ENCODE measurements at regions not wholly inside any gene's neighbourhood (a gene's known extent, or its start where the extent isn't known, plus 50 kb on each side); places are given as distances from the start of the nearest gene placed in this dataset.

GRCh38 chr12:98109266-98109665 is 406.1 kb upstream of the TMPO start:
- no peak for DNase-seq
- Histone ChIP-seq H3K27ac (no peak overlapping the region), H3K4me1 (no peaks in the 10 kb centered on the region), H3K4me3 (no peak overlapping the region), H3K9me3 (no peaks in the 10 kb centered on the region), H3K36me3 (no peaks in the 10 kb centered on the region), H3K27me3 (no peaks in the 10 kb centered on the region)
- TF ChIP-seq CTCF (IDR thresholded peaks at IDR 0.05), result no peak
- intact Hi-C loops (cut with DNase I; ENCODE audit: low total_unique reads), result no loop called here

- Histone ChIP-seq H3K36me3 (no peaks in the 10 kb centered on the region), H3K9me3 (no peaks in the 10 kb centered on the region), H3K27me3 (no peaks in the 10 kb centered on the region), H3K27ac (no peak overlapping the region), H3K4me3 (no peak overlapping the region), H3K4me1 (no peaks in the 10 kb centered on the region)
- no peak for DNase-seq
- intact Hi-C loops (cut with DNase I; ENCODE audit: low total_unique reads), result no loop called here
- no peak for TF ChIP-seq CTCF (IDR thresholded peaks at IDR 0.05)
These were observed 404.9 kb upstream of the TMPO start for GRCh38 chr12:98110536-98110935.

- H3K36me3 ChIP-seq, result no peaks in the 10 kb centered on the region
- no peaks in the 10 kb centered on the region for H3K4me1 ChIP-seq
- H3K27me3 ChIP-seq, result no peaks in the 10 kb centered on the region
- no peak for DNase-seq
- no peak overlapping the region for H3K4me3 ChIP-seq
- no peaks in the 10 kb centered on the region for H3K9me3 ChIP-seq
- intact Hi-C loops (cut with DNase I; ENCODE audit: low total_unique reads), result no loop called here
- H3K27ac ChIP-seq, result no peak overlapping the region
- TF ChIP-seq CTCF (IDR thresholded peaks at IDR 0.05), result no peak
These were observed 401.8 kb upstream of the TMPO start for GRCh38 chr12:98113548-98113947.

GRCh38 chr12:98121963-98122362 is 393.4 kb upstream of the TMPO start:
- intact Hi-C loops (cut with DNase I; ENCODE audit: low total_unique reads), result no loop called here

GRCh38 chr12:98123021-98123461 is 392.3 kb upstream of the TMPO start:
- Histone ChIP-seq H3K9me3 (no peaks in the 10 kb centered on the region), H3K36me3 (no peaks in the 10 kb centered on the region), H3K4me1 (no peaks in the 10 kb centered on the region), H3K27ac (no peak overlapping the region), H3K27me3 (no peaks in the 10 kb centered on the region), H3K4me3 (no peak overlapping the region)
- intact Hi-C loops (cut with DNase I; ENCODE audit: low total_unique reads), result no loop called here
- TF ChIP-seq CTCF (IDR thresholded peaks at IDR 0.05), result no peak
- no peak for DNase-seq

More at GRCh38 chr12:98121963-98122362, 393.4 kb upstream of the TMPO start:
- Histone ChIP-seq H3K4me3 (no peak overlapping the region), H3K4me1 (no peaks in the 10 kb centered on the region), H3K9me3 (no peaks in the 10 kb centered on the region), H3K27me3 (no peaks in the 10 kb centered on the region), H3K27ac (no peak overlapping the region), H3K36me3 (no peaks in the 10 kb centered on the region)
- no peak for TF ChIP-seq CTCF (IDR thresholded peaks at IDR 0.05)
- no peak for DNase-seq

All from tibial artery (tissue), 4 donors.